SK-N-MC (cell line): ENCODE measurements at regions not wholly inside any gene's neighbourhood (a gene's known extent, or its start where the extent isn't known, plus 50 kb on each side); places are given as distances from the start of the nearest gene placed in this dataset.
"Not testable (repeated sequence)": the region's sequence is repeated elsewhere in the genome, so short reads cannot be mapped to it uniquely, and the experiment has no call there.

Source experiments
- DNase-seq: peaks from one replicate; pipeline ENCODE4 v3.0.0-alpha.2; 2011; ENCODE audit warnings: low read depth, low spot score
- H3K27ac ChIP-seq: fragments of 200-600 bp; sonication (generic); 2 replicates; pipeline ENCODE4 v1.5.1; 2016; ENCODE audit warnings: mixed run types
- H3K36me3 ChIP-seq: fragments of 200-600 bp; sonication (generic); 2 replicates; pipeline ENCODE4 v1.6.1; 2017; ENCODE audit warnings: antibody characterized with exemption, low read length, mixed read lengths; ENCODE audit not compliant: insufficient read depth
- H3K4me3 ChIP-seq: fragments of 200-600 bp; sonication (generic); 2 replicates; pipeline ENCODE4 v1.5.1; 2016
- H3K9ac ChIP-seq: fragments of 200-600 bp; sonication (generic); 2 replicates; pipeline ENCODE4 v1.8.0; 2017; ENCODE audit warnings: mixed run types, mixed read lengths; ENCODE audit not compliant: insufficient read length
- H3K9me3 ChIP-seq: fragments of 200-600 bp; sonication (generic); 2 replicates; pipeline ENCODE4 v1.6.1; 2017; ENCODE audit warnings: low read depth, mild to moderate bottlenecking, antibody characterized with exemption, low read length, moderate library complexity, mixed read lengths
- EZH2 ChIP-seq: fragments of 200-600 bp; sonication (generic); IDR thresholded peaks from one replicate; pipeline ENCODE4 v1.6.1; 2017; ENCODE audit warnings: antibody characterized with exemption
- FOXP2 ChIP-seq: optimal IDR thresholded peaks from 2 replicates; pipeline ENCODE3; 2011; ENCODE audit warnings: mild to moderate bottlenecking, moderate library complexity; ENCODE audit not compliant: insufficient read depth; ENCODE audit errors: extremely low read length, control extremely low read depth
- POLR2AphosphoS5 ChIP-seq: IDR thresholded peaks from 2 replicates; pipeline ENCODE4 v1.6.1; 2012; ENCODE audit warnings: mild to moderate bottlenecking, low read depth, low read length, borderline replicate concordance

- Histone ChIP-seq H3K27ac (no peak overlapping the region), H3K9ac (no peak overlapping the region), H3K9me3 (no peaks in the 10 kb centered on the region), H3K36me3 (no peaks in the 10 kb centered on the region), H3K4me3 (no peak overlapping the region)
- TF ChIP-seq FOXP2 (no peak), POLR2AphosphoS5 (no peak), EZH2 (no peak)
- DNase-seq, result no peak
Measured at GRCh38 chr16:54739381-54739780, 191.3 kb upstream of the IRX5 start.

DNA sequence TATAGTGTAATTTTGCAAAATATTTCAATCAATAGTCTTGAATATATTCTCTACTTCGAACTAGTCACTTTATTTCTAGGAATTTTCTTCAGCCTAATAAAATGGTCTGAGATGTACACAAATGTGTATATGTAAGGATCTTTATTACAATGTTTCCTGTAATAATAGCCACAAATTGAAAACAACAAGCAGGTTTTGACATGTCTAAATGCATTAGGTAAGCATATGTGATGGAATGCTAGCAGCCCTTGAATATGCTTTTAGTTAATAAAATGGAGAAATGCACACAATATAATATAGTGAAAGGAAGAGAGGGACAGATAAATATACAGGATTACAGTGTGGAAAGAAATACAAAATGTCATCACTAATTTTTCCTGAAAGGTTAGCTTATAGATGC, 196.5 kb upstream of the IRX5 start:
- Histone ChIP-seq H3K9me3 (no peaks in the 10 kb centered on the region), H3K9ac (no peak overlapping the region), H3K36me3 (no peaks in the 10 kb centered on the region), H3K27ac (no peak overlapping the region), H3K4me3 (no peak overlapping the region)
- no peak for DNase-seq
- TF ChIP-seq EZH2 (no peak), FOXP2 (no peak), POLR2AphosphoS5 (no peak)

DNA sequence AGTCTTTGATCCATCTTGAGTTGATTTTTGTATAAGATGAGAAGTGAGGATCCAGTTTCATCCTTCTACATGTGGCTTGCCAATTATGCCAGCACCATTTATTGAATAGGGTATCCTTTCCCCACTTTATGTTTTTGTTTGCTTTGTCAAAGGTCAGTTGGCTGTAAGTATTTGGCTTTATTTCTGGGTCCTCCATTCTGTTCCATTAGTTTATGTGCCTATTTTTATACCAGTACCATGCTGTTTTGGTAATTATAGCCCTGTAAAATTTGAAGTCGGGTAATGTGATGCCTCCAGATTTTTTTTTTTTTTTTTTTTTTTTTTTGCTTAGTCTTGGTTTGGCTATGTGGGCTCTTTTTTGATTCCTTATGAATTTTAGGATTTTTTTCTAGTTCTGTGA, 203.0 kb upstream of the IRX5 start:
- H3K9ac ChIP-seq, H3K4me3 ChIP-seq, H3K36me3 ChIP-seq, DNase-seq, H3K27ac ChIP-seq, H3K9me3 ChIP-seq: not testable (repeated sequence)

DNA sequence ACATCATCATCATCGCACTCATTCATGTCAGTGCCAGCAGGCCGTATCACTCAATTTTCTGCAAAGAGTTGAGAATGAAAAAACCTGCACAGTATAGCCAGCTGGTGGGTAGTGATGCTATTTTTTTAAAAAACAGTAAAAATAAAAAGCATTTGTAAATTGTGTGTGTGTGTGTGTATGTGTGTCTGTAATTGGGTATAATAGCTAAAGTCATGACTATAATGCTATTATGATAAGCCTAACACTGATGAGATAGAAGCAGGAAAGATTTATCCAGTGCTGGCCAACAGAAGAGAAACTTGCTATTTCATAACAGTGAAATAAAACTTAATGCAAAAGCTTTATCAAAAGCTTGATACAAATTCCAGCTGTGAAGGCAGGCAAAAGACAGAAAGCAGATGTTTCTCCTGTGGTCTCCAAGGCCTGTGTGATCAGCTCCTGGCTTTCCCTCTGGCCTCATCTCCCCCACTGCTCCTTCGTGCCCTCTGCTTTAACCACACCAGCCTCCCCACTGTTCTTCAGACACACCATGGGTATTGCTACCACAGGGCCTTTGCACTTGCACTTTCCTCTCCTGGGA, 206.2 kb upstream of the IRX5 start:
- Histone ChIP-seq H3K36me3 (no peaks in the 10 kb centered on the region), H3K9ac (no peak overlapping the region), H3K4me3 (no peak overlapping the region), H3K27ac (no peak overlapping the region), H3K9me3 (no peaks in the 10 kb centered on the region)
- DNase-seq, result no peak
- TF ChIP-seq POLR2AphosphoS5 (no peak), EZH2 (no peak)

GRCh38 chr16:54722210-54722676, 208.4 kb upstream of the IRX5 start:
- no peaks in the 10 kb centered on the region for H3K9me3 ChIP-seq
- TF ChIP-seq FOXP2 (no peak), EZH2 (no peak), POLR2AphosphoS5 (no peak)
- H3K36me3 ChIP-seq, result no peaks in the 10 kb centered on the region
- H3K27ac ChIP-seq, result no peak overlapping the region
- DNase-seq, result no peak
- H3K9ac ChIP-seq, result no peak overlapping the region
- no peak overlapping the region for H3K4me3 ChIP-seq

- Histone ChIP-seq H3K9ac (no peak overlapping the region), H3K4me3 (no peak overlapping the region), H3K36me3 (no peaks in the 10 kb centered on the region), H3K27ac (no peak overlapping the region), H3K9me3 (no peaks in the 10 kb centered on the region)
- DNase-seq, result no peak
- no peak for TF ChIP-seq FOXP2
- no peak for TF ChIP-seq EZH2
- no peak for TF ChIP-seq POLR2AphosphoS5
Measured at GRCh38 chr16:54720259-54720658, 210.4 kb upstream of the IRX5 start.

- Histone ChIP-seq H3K9me3 (no peaks in the 10 kb centered on the region), H3K9ac (no peak overlapping the region), H3K4me3 (no peak overlapping the region), H3K27ac (no peak overlapping the region), H3K36me3 (no peaks in the 10 kb centered on the region)
- DNase-seq, result no peak
- TF ChIP-seq POLR2AphosphoS5 (no peak), EZH2 (no peak), FOXP2 (no peak)
Measured at GRCh38 chr16:54719624-54720023, 211.0 kb upstream of the IRX5 start.

- no peaks in the 10 kb centered on the region for H3K36me3 ChIP-seq
- no peak for DNase-seq
- no peaks in the 10 kb centered on the region for H3K9me3 ChIP-seq
- no peak overlapping the region for H3K9ac ChIP-seq
- no peak overlapping the region for H3K4me3 ChIP-seq
- H3K27ac ChIP-seq, result no peak overlapping the region
- TF ChIP-seq POLR2AphosphoS5 (no peak), FOXP2 (no peak), EZH2 (no peak)
Measured at GRCh38 chr16:54718376-54718775, 212.3 kb upstream of the IRX5 start.

DNA sequence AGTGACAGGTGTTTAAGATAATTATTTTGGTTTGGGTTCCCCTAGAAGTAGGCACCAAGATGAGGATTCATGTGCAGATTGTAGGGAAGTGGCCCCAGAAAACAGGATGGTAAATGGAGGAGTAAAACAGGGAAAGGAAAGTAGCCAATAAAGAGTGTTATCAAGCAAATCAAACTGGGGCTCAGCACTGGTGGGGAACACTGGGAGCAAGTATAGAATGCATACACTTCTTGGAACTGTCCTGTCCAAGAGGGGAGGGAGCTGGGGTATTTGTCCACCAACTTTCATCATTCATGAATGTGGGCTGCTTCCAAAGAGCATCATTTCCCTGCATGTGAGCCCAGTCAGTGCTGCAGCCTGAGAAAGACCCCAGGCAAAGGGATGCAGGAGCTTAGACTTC, 215.7 kb upstream of the IRX5 start:
- no peak for TF ChIP-seq POLR2AphosphoS5
- no peak for TF ChIP-seq FOXP2
- no peak for TF ChIP-seq EZH2
- H3K9ac ChIP-seq, result no peak overlapping the region
- H3K9me3 ChIP-seq, result no peaks in the 10 kb centered on the region
- no peak overlapping the region for H3K4me3 ChIP-seq
- H3K27ac ChIP-seq, result no peak overlapping the region
- H3K36me3 ChIP-seq, result no peaks in the 10 kb centered on the region
- no peak for DNase-seq

DNA sequence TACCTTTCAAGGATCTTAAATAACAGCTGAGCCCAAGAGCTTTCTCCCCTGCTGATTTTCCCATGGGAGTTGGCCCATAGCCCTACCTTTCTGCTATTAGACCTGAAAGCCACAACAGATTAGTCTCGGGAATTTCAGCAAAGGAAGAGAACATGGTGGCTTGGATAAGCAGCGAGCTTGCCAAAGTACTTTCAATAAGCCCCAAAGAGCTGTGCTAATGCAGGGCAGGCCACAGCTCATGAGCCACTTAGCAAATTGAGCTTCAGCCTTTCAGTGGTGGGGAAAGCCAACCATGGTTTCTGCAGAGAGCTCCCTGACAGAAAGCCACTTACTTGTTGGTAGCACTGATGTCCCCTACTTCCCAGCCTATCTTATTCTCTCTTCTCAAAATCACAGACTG, 217.8 kb upstream of the IRX5 start:
- no peak overlapping the region for H3K9ac ChIP-seq
- DNase-seq, result no peak
- H3K4me3 ChIP-seq, result no peak overlapping the region

More for the DNA sequence above, 217.8 kb upstream of the IRX5 start:
- Histone ChIP-seq H3K27ac (no peak overlapping the region), H3K36me3 (no peaks in the 10 kb centered on the region), H3K9me3 (no peaks in the 10 kb centered on the region)
- TF ChIP-seq FOXP2 (no peak), EZH2 (no peak), POLR2AphosphoS5 (no peak)
